Astrocyte (in vitro differentiated cells and primary cell): ENCODE measurements at regions not wholly inside any gene's neighbourhood (a gene's known extent, or its start where the extent isn't known, plus 50 kb on each side); places are given as distances from the start of the nearest gene placed in this dataset.
"Not testable (repeated sequence)": the region's sequence is repeated elsewhere in the genome, so short reads cannot be mapped to it uniquely, and the experiment has no call there.

Experiments used
- DNase-seq: peaks from one replicate; pipeline ENCODE4 v3.0.0-alpha.2; 2010; ENCODE audit warnings: low read depth
- FAIRE-seq: peaks from 2 replicates; lab custom pipeline; 2011; peaks lifted over from hg19 to GRCh38; lab: Jason Lieb, UNC
- H2AFZ ChIP-seq: 2 replicates; pipeline ENCODE4 v1.6.0; 2012; ENCODE audit warnings: low read depth, low read length, inconsistent platforms
- H3K27ac ChIP-seq: 2 replicates; pipeline ENCODE4 v1.5.1; 2011; ENCODE audit warnings: low read depth, low read length, inconsistent platforms
- H3K27me3 ChIP-seq: 2 replicates; pipeline ENCODE4 v1.6.0; 2011; ENCODE audit warnings: low read length, inconsistent platforms; ENCODE audit not compliant: insufficient read depth
- H3K36me3 ChIP-seq: 2 replicates; pipeline ENCODE4 v1.5.1; 2011; ENCODE audit warnings: low read length, inconsistent platforms; ENCODE audit not compliant: insufficient read depth
- H3K4me1 ChIP-seq: 2 replicates; pipeline ENCODE4 v1.5.1; 2011; ENCODE audit warnings: low read length, inconsistent platforms; ENCODE audit not compliant: insufficient read depth
- H3K4me2 ChIP-seq: 2 replicates; pipeline ENCODE4 v1.6.0; 2012; ENCODE audit warnings: low read length, inconsistent platforms
- H3K4me3 ChIP-seq: 2 replicates; pipeline ENCODE4 v1.5.1; 2011; ENCODE audit warnings: low read depth, mild to moderate bottlenecking, low read length, inconsistent platforms; ENCODE audit not compliant: insufficient read depth
- H3K79me2 ChIP-seq: 2 replicates; pipeline ENCODE4 v1.6.0; 2012; ENCODE audit warnings: mild to moderate bottlenecking, low read length, inconsistent platforms; ENCODE audit not compliant: insufficient read depth
- H3K9ac ChIP-seq: 2 replicates; pipeline ENCODE4 v1.6.0; 2012; ENCODE audit warnings: mild to moderate bottlenecking, low read length, inconsistent platforms
- H3K9me3 ChIP-seq: 2 replicates; pipeline ENCODE4 v1.5.1; 2012; ENCODE audit warnings: low read depth, mild to moderate bottlenecking, low read length, inconsistent platforms; ENCODE audit not compliant: insufficient read depth
- H4K20me1 ChIP-seq: 2 replicates; pipeline ENCODE4 v1.6.0; 2012; ENCODE audit warnings: low read length, inconsistent platforms; ENCODE audit not compliant: insufficient read depth
- H3K27ac Mint-ChIP-seq: one replicate; pipeline ENCODE4 v1.8.0; 2021; ENCODE audit warnings: mild to moderate bottlenecking, mixed read lengths; ENCODE audit not compliant: unreplicated experiment
- H3K27me3 Mint-ChIP-seq: one replicate; pipeline ENCODE4 v1.8.0; 2021; ENCODE audit warnings: low read depth, mixed read lengths; ENCODE audit not compliant: unreplicated experiment
- H3K36me3 Mint-ChIP-seq: one replicate; pipeline ENCODE4 v1.8.0; 2021; ENCODE audit warnings: low read depth, mixed read lengths; ENCODE audit not compliant: unreplicated experiment
- H3K4me1 Mint-ChIP-seq: one replicate; pipeline ENCODE4 v1.8.0; 2021; ENCODE audit warnings: low read depth, mixed read lengths; ENCODE audit not compliant: unreplicated experiment
- H3K4me3 Mint-ChIP-seq: one replicate; pipeline ENCODE4 v1.8.0; 2021; ENCODE audit warnings: mild to moderate bottlenecking, moderate library complexity, mixed read lengths; ENCODE audit not compliant: unreplicated experiment
- H3K9me3 Mint-ChIP-seq: one replicate; pipeline ENCODE4 v1.8.0; 2021; ENCODE audit warnings: mild to moderate bottlenecking, mixed read lengths; ENCODE audit not compliant: unreplicated experiment
- CTCF ChIP-seq: IDR thresholded peaks from 2 replicates; pipeline ENCODE4 v1.5.1; 2011; ENCODE audit warnings: low read depth, mild to moderate bottlenecking, inconsistent platforms, low read length, moderate library complexity; ENCODE audit not compliant: insufficient read depth
- EZH2 ChIP-seq: IDR thresholded peaks from 2 replicates; pipeline ENCODE4 v1.6.1; 2012; ENCODE audit warnings: mild to moderate bottlenecking, low read length, inconsistent platforms; ENCODE audit not compliant: insufficient read depth

GRCh38 chr19:21607449-21607848 is 102.0 kb downstream of the ZNF429 start:
- Mint-ChIP-seq H3K9me3 (peaks cover 3% of the 10 kb centered on the region), H3K36me3 (no peaks in the 10 kb centered on the region), H3K4me3 (no peak overlapping the region), H3K4me1 (peaks cover 7% of the 10 kb centered on the region), H3K27me3 (no peaks in the 10 kb centered on the region), H3K27ac (no peak overlapping the region)
- no peak for DNase-seq
- no peaks in the 10 kb centered on the region for H3K9me3 ChIP-seq
- H3K27me3 ChIP-seq = no peaks in the 10 kb centered on the region
- H3K9ac ChIP-seq = no peak overlapping the region
- H4K20me1 ChIP-seq = no peaks in the 10 kb centered on the region
- no peak overlapping the region for H3K27ac ChIP-seq
- H3K4me3 ChIP-seq = no peak overlapping the region
- TF ChIP-seq EZH2 = no peak
- no peak for TF ChIP-seq CTCF
- FAIRE-seq = no peak
- no peaks in the 10 kb centered on the region for H3K79me2 ChIP-seq
- H3K4me1 ChIP-seq = no peaks in the 10 kb centered on the region
- no peak overlapping the region for H2AFZ ChIP-seq
- H3K4me2 ChIP-seq = no peak overlapping the region
- no peaks in the 10 kb centered on the region for H3K36me3 ChIP-seq

- not testable (repeated sequence) for H3K9ac ChIP-seq, H2AFZ ChIP-seq, H3K4me1 Mint-ChIP-seq, H3K4me2 ChIP-seq, FAIRE-seq, H3K9me3 Mint-ChIP-seq, H3K27me3 ChIP-seq, H3K4me3 Mint-ChIP-seq, H3K9me3 ChIP-seq, H3K36me3 ChIP-seq, H3K27ac Mint-ChIP-seq, H3K4me3 ChIP-seq, H3K36me3 Mint-ChIP-seq, DNase-seq, H3K27me3 Mint-ChIP-seq, H3K4me1 ChIP-seq, H3K27ac ChIP-seq, H4K20me1 ChIP-seq, H3K79me2 ChIP-seq
These were observed 101.6 kb downstream of the ZNF429 start for GRCh38 chr19:21607011-21607410.

GRCh38 chr19:21606326-21606725 is 100.9 kb downstream of the ZNF429 start:
- not testable (repeated sequence) for H3K36me3 ChIP-seq, H3K4me2 ChIP-seq, H3K9ac ChIP-seq, H3K4me1 ChIP-seq, H2AFZ ChIP-seq, H3K27ac ChIP-seq, H3K9me3 Mint-ChIP-seq, DNase-seq, H3K4me1 Mint-ChIP-seq, H3K9me3 ChIP-seq, H3K27me3 Mint-ChIP-seq, H3K4me3 Mint-ChIP-seq, FAIRE-seq, H3K79me2 ChIP-seq, H4K20me1 ChIP-seq, H3K27me3 ChIP-seq, H3K4me3 ChIP-seq, H3K27ac Mint-ChIP-seq, H3K36me3 Mint-ChIP-seq
